Gastrocnemius medialis (tissue), 4 donors: ENCODE measurements at regions not wholly inside any gene's neighbourhood (a gene's known extent, or its start where the extent isn't known, plus 50 kb on each side); places are given as distances from the start of the nearest gene placed in this dataset.

Experiments used
- ATAC-seq, 2 donors: fragments of 150-250 bp; one replicate each; pipeline ENCODE4 v1.9.1; 2016
- DNase-seq, 2 donors: peaks; one replicate each; pipeline ENCODE4 v3.0.0-alpha.2; 2019
- H3K27ac ChIP-seq, 4 donors: fragments of 200-600 bp; sonication (generic); 1 replicate in 1 of 4; 2 replicates in 3 of 4; pipeline ENCODE4 v1.5.1; 2016 to 2018; ENCODE audit warnings: mild to moderate bottlenecking in 2 of 4, moderate library complexity in 1 of 4
- H3K27me3 ChIP-seq, 3 donors: fragments of 200-600 bp; sonication (generic) in 2 of 3; 1 replicate in 1 of 3; 2 replicates in 2 of 3; pipeline versions ENCODE4 v1.5.1 to v1.6.0; 2016 to 2019; ENCODE audit warnings: mild to moderate bottlenecking in 1 of 3, moderate library complexity in 1 of 3
- H3K36me3 ChIP-seq, 2 donors: fragments of 200-600 bp; sonication (generic) in 1 of 2; one replicate each; pipeline ENCODE4 v1.5.1; 2017 to 2018
- H3K4me1 ChIP-seq, 2 donors: fragments of 200-600 bp; sonication (generic) in 1 of 2; one replicate each; pipeline ENCODE4 v1.5.1; 2016 to 2017; ENCODE audit warnings: mild to moderate bottlenecking in 2 of 2
- H3K4me3 ChIP-seq, 4 donors: fragments of 200-600 bp; sonication (generic) in 3 of 4; 1 replicate in 1 of 4; 2 replicates in 3 of 4; pipeline ENCODE4 v1.5.1; 2016 to 2019; ENCODE audit warnings: mild to moderate bottlenecking in 2 of 4
- H3K9me3 ChIP-seq, 3 donors: fragments of 200-600 bp; sonication (generic) in 2 of 3; 1 replicate in 1 of 3; 2 replicates in 2 of 3; pipeline ENCODE4 v1.5.1; 2016 to 2019
- POLR2A ChIP-seq, 2 donors: fragments of 450-650 bp; IDR thresholded peaks; one replicate each; pipeline ENCODE4 v1.6.1; 2017; ENCODE audit warnings: antibody characterized with exemption in 2 of 2, mild to moderate bottlenecking in 2 of 2, moderate library complexity in 2 of 2
- in situ Hi-C, 4 donors: fragments of 200-750 bp; cut with MboI; loops; one replicate each; pipeline versions ENCODE4 v1.15.0 to v1.8.0; 2017; ENCODE audit warnings: low sequenced_read_pairs in 4 of 4
- intact Hi-C: fragments of 100-400 bp; cut with DNase I; formaldehyde crosslinking; loops from one replicate; pipeline ENCODE4 v1.15.1; 2023; ENCODE audit warnings: low total_unique reads
- TF ChIP-seq, protein P1 (sequence below), 5 experiments: fragments of 450-650 bp in 3 of 5; fragments of 200-600 bp in 2 of 5; sonication (generic) in 2 of 5; IDR thresholded peaks in 4 of 5; conservative IDR thresholded peaks in 1 of 5; 1 replicate in 4 of 5; 2 replicates in 1 of 5; pipeline ENCODE4 v1.5.1; 2016 to 2019; ENCODE audit warnings: antibody characterized with exemption in 5 of 5, mild to moderate bottlenecking in 3 of 5, moderate library complexity in 3 of 5

DNA sequence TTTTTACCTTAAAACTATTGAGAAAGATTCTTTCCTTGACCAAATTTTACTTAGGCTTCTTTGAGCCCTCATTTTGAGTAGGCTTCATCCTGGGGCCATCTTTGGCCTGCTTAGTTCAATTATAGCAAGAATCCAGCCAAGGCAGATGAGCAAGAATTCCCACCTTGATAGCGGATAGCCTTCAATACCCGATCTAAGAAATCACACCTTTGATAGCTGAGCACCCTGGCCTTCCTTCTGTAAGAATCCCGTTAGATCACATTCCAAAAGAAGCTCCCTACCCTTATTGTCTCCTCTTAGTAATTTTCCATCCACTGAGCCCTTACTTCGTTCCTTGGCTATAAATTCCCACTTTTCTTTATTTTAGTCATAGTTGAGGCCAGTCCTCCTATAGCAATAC lies 275.4 kb upstream of the ROBO1 start:
- no peaks in the 10 kb centered on the region for H3K27me3 ChIP-seq
- no peaks in the 10 kb centered on the region for H3K9me3 ChIP-seq
- H3K4me1 ChIP-seq: no peaks in the 10 kb centered on the region
- TF ChIP-seq, protein P1, sequence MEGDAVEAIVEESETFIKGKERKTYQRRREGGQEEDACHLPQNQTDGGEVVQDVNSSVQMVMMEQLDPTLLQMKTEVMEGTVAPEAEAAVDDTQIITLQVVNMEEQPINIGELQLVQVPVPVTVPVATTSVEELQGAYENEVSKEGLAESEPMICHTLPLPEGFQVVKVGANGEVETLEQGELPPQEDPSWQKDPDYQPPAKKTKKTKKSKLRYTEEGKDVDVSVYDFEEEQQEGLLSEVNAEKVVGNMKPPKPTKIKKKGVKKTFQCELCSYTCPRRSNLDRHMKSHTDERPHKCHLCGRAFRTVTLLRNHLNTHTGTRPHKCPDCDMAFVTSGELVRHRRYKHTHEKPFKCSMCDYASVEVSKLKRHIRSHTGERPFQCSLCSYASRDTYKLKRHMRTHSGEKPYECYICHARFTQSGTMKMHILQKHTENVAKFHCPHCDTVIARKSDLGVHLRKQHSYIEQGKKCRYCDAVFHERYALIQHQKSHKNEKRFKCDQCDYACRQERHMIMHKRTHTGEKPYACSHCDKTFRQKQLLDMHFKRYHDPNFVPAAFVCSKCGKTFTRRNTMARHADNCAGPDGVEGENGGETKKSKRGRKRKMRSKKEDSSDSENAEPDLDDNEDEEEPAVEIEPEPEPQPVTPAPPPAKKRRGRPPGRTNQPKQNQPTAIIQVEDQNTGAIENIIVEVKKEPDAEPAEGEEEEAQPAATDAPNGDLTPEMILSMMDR (IDR thresholded peaks at IDR 0.05 in 4 of 5, conservative IDR thresholded peaks at IDR 0.05 in 1 of 5): no peak
- TF ChIP-seq POLR2A (IDR thresholded peaks at IDR 0.05): no peak
- ATAC-seq (no peak), DNase-seq (no peak)
- in situ Hi-C loops (no loop called here), intact Hi-C loops (no loop called here)
- H3K36me3 ChIP-seq: no peaks in the 10 kb centered on the region
- H3K27ac ChIP-seq: no peak overlapping the region
- H3K4me3 ChIP-seq: no peak overlapping the region

DNA sequence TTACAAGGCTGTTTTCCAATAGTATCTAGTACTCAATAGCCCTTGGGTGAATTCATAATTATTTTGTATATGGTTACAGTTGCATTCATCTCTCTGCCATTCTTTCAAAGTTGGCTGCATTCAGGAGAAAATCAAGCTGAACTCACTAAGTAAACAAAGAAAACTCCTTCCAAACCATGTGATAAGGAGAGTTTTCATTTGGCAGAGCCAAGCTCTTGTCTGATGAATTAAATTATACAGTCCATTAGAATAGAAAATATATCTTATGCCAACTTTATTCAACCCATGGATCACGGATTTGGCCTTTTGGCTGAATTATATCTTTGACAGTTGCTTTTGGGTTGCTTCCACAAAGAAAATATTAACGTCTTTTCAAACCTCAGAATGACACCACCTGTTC lies 272.3 kb upstream of the ROBO1 start:
- no peak overlapping the region for H3K27ac ChIP-seq
- intact Hi-C loops (no loop called here), in situ Hi-C loops (no loop called here)
- ATAC-seq (no peak), DNase-seq (no peak)
- H3K36me3 ChIP-seq: no peaks in the 10 kb centered on the region
- no peak for TF ChIP-seq POLR2A (IDR thresholded peaks at IDR 0.05)
- TF ChIP-seq, protein P1 (IDR thresholded peaks at IDR 0.05 in 4 of 5, conservative IDR thresholded peaks at IDR 0.05 in 1 of 5): no peak
- H3K9me3 ChIP-seq: no peaks in the 10 kb centered on the region
- H3K27me3 ChIP-seq: no peaks in the 10 kb centered on the region
- H3K4me3 ChIP-seq: no peak overlapping the region
- no peaks in the 10 kb centered on the region for H3K4me1 ChIP-seq

DNA sequence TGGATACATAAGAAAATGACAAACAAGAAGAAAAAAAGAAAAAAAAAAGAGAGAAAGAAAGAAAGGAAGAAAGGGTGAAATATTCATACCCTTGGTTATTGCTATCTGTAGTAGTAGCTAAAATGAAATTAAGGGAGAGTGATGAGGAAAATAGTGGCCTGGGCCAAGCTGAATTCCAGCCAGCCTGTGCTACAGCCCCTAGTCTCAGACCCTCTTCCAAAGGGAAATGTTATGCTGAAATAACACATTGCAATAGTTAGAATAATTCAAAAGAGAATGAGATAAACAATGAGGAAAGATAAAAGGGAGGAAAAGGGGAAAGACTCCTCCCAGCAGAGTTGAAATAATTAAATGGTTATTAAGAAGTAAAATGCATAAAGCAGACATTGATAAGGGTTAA lies 268.4 kb upstream of the ROBO1 start:
- Histone ChIP-seq H3K36me3 (no peaks in the 10 kb centered on the region), H3K4me1 (no peaks in the 10 kb centered on the region), H3K27me3 (no peaks in the 10 kb centered on the region), H3K27ac (no peak overlapping the region), H3K4me3 (no peak overlapping the region), H3K9me3 (no peaks in the 10 kb centered on the region)
- DNase-seq (no peak), ATAC-seq (no peak)
- TF ChIP-seq, protein P1 (IDR thresholded peaks at IDR 0.05 in 4 of 5, conservative IDR thresholded peaks at IDR 0.05 in 1 of 5): no peak
- intact Hi-C loops: no loop called here
- in situ Hi-C loops: no loop called here

DNA sequence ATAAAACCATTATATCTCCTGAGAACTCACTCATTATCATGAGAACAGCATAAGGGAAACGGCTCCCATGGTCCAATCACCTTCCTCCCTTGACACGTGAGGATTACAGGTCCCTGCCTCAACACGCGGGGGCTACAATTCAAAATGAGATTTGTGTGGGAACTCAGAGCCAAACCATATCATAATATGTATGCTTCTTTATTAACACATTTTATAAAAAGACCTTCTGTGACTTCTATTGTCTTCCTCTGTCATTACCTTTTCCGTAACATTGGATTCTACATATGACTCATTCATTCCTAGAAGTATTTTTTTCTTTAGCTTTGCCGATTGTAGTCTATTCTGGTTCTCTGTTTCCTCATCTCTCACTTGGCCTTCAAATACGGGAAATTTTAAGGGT lies 267.2 kb upstream of the ROBO1 start:
- no peak overlapping the region for H3K27ac ChIP-seq
- in situ Hi-C loops: no loop called here
- no peaks in the 10 kb centered on the region for H3K4me1 ChIP-seq
- intact Hi-C loops: no loop called here
- no peak for TF ChIP-seq POLR2A (IDR thresholded peaks at IDR 0.05)
- TF ChIP-seq, protein P1 (IDR thresholded peaks at IDR 0.05 in 4 of 5, conservative IDR thresholded peaks at IDR 0.05 in 1 of 5): no peak
- DNase-seq: no peak
- no peaks in the 10 kb centered on the region for H3K9me3 ChIP-seq
- no peaks in the 10 kb centered on the region for H3K27me3 ChIP-seq
- H3K36me3 ChIP-seq: no peaks in the 10 kb centered on the region
- ATAC-seq: no peak
- H3K4me3 ChIP-seq: no peak overlapping the region

DNA sequence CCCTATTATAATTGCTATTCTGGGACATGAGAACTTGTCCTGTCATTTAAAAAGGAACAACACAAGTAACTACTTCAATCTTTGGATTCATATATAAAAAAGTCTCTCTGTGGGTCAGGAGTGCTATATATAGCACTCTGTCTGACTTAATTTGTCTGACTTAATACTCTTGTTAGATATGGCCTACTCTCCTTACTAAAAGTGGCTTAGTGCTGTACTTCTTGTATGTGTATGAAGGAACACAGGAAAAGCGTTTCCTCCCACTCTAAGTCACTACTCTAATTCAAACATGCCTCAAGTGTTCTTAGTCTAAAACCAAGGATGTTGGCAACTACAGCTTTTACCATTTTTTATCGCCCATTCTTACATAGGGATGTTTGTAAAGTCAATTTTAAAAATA lies 255.2 kb upstream of the ROBO1 start:
- ATAC-seq (no peak), DNase-seq (no peak)
- Histone ChIP-seq H3K27me3 (no peaks in the 10 kb centered on the region), H3K9me3 (no peaks in the 10 kb centered on the region), H3K4me3 (no peak overlapping the region), H3K4me1 (no peaks in the 10 kb centered on the region), H3K27ac (no peak overlapping the region), H3K36me3 (no peaks in the 10 kb centered on the region)
- intact Hi-C loops: no loop called here
- no peak for TF ChIP-seq POLR2A (IDR thresholded peaks at IDR 0.05)
- TF ChIP-seq, protein P1 (IDR thresholded peaks at IDR 0.05 in 4 of 5, conservative IDR thresholded peaks at IDR 0.05 in 1 of 5): no peak
- in situ Hi-C loops: no loop called here
